GM19452 (cell line): ENCODE measurements at regions not wholly inside any gene's neighbourhood (a gene's known extent, or its start where the extent isn't known, plus 50 kb on each side); places are given as distances from the start of the nearest gene placed in this dataset.
A peak's percentile ranks its signal among the peaks of the same experiment; 100 is the strongest.

Experiments used
- ATAC-seq: cut with Tn5 transposase; IDR thresholded peaks from one replicate; pipeline ENCODE4 v1.9.1; 2021; ENCODE audit not compliant: unreplicated experiment

DNA sequence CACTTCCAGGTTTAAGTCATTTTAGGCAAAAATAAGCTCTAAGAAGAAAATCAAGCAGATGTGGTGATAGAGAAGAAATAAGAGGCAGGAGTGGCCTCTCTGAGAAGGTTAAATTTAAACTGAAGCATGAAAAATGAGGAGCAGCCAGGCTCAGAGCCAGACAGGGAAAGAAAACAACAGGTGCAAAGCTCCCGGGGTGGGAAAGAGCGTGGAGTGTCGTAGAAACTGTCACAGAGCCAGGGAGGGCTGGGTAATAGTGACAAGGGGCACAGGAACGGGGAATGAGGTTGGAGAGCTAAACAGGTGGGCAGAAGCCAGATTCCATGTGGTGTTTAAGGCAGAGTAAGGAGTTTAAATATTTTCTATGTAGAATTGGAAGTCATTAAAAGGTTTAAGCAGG, 132.1 kb upstream of the BLID start:
- no peak for ATAC-seq

GRCh38 chr11:122246874-122247273, 130.9 kb upstream of the BLID start:
- ATAC-seq = no peak

- no peak for ATAC-seq
Observed at GRCh38 chr11:122242731-122243130, 126.7 kb upstream of the BLID start.

DNA sequence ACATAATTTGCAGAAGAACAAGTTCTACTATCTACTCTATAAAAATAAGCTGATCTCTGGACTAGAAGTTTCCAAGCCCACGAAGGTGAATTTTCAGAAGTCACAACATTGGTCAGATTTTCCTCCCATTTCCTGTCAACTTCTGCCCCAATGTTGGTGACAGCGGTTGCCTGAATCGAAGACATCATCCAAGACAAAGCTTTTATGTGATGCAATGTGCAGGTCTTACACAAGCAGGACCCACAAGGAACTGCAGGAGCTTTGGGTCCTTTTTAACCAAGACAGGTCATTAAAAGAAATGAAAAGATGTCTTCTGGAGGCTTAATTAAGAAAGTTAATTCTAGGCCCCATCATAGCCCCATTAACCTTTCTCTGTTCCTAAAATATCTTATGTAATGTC, 125.6 kb upstream of the BLID start:
- ATAC-seq = no peak

DNA sequence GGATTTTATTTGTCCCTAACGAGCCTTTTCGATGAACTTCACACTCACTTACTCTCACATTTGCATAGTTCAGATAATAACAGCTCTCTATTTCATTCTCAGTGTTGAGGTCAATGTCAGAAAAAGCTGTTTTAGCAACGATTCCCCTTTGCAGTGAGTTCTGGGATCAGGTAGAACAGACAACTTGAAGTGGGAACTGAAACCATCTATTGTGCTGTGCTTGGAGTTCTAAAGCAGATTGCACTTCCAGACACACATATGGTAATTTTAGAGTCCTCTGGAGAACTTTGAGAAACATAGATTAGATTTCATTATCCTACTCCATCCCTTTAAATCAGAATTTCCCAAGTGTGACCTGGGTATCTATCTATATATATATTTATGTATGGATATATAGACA, 124.6 kb upstream of the BLID start:
- no peak for ATAC-seq

DNA sequence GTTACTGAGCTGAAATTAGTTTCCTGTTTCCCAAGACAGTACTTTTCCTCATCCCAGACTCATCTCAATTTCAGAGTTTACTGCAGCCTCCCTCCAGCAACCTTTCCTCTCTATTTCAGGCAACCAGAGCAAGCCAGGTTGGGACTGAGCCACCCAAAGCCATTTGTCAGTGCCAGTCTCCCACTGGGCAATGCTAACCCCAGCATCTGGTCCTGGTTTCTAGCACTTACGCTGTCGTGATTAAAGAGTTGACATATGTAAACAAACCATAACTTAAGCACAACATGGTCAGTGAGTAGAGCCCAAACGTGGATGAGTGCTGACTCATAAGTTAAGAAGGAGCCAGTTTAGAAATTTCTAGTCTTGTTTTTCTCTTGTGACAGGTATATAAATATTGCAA, 119.6 kb upstream of the BLID start:
- no peak for ATAC-seq

GRCh38 chr11:122234780-122235179, 118.8 kb upstream of the BLID start:
- ATAC-seq = no peak

GRCh38 chr11:122234257-122234656, 118.2 kb upstream of the BLID start:
- no peak for ATAC-seq

GRCh38 chr11:122232985-122233384, 117.0 kb upstream of the BLID start:
- no peak for ATAC-seq

- ATAC-seq = no peak
Observed at GRCh38 chr11:122230385-122230755, 114.4 kb upstream of the BLID start.

- no peak for ATAC-seq
Observed at GRCh38 chr11:122229481-122230384, 113.7 kb upstream of the BLID start.

DNA sequence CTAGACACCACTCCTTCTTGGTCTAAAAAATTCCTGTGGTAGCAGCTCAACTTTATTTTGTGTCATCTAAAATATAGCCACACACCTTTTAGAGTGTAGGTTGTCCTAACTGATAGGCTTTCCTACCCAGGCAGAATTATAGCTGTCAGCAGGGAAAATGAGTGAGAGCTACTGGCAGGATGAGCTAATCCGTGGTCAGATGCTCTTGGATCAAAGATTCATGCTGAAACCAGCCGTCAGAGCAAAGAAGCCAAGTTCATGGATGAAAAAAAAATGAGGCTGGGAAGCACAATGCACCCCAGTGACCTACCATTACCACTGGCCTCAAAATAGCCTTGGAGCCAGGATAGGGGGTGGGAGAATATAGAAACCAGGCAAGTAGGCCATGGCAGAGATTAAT, 113.1 kb upstream of the BLID start:
- no peak for ATAC-seq

DNA sequence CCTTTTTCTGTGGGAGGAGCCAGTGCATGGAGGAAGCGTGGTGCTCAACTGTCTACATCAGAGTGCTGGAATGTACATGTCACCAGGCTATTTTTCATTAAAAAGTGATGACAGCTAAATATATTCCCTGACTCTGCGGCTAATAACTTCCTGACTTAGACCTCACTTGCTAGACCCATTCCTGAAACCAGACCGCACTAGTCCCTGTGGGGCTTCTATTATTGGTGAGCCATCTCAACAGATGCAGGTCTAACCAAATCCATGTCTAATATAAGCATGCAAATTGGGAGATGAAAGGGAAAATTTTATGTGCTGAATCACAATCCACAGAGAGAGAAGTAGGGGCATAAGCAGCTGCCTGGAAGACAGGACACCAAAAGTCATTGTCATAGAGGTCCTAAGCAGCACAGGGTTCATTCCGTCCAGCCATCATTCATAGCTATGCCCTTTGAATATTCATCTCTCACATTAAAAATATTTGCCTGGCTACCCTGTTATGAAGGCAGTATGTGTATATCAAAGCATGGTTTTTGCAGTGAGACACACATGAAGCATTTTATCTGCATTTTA, 110.9 kb upstream of the BLID start:
- ATAC-seq = no peak

- ATAC-seq = no peak
Observed at GRCh38 chr11:122224867-122225266, 108.9 kb upstream of the BLID start.

GRCh38 chr11:122220321-122220720, 104.3 kb upstream of the BLID start:
- ATAC-seq = no peak

- no peak for ATAC-seq
Observed at GRCh38 chr11:122219791-122220190, 103.8 kb upstream of the BLID start.

DNA sequence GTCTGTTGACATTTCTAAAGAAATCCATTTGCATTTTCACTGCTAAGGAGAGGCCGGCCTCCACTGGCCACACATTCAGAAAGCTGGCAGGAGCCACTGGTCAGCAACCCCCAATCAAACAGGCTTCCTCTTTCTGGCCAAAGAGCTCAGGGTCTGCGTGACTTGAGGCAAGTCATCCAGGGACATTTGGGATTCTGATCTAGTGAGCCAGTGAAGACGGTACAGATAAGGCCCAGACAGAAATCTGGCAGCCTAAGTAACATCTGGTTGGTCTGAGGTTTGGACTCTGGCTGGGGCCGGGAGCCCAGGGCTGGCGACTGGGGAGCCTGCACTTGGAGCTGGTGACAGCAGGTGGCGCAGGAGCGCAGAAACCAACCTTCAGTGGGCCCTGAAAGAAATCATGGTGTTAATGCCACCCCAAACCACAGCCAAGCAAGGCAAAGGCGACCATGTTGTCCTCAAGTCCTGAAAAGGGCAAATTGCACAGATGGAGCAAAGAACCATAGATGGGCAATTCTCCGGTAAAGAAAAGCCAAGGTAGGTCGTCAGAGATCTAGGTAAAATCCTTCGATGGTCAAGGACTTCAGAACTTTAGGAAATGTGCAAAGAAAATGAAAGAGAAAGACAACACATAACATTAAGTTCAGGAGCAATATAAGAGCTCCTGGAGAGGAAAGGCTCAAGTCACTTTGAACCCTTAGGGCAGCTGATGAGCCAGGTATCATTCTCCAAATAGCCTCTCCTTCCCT, 99.4 kb upstream of the BLID start:
- ATAC-seq = peak; percentile 92

- ATAC-seq = no peak
Observed at GRCh38 chr11:122214567-122214966, 98.6 kb upstream of the BLID start.

GRCh38 chr11:122214080-122214479, 98.1 kb upstream of the BLID start:
- no peak for ATAC-seq

DNA sequence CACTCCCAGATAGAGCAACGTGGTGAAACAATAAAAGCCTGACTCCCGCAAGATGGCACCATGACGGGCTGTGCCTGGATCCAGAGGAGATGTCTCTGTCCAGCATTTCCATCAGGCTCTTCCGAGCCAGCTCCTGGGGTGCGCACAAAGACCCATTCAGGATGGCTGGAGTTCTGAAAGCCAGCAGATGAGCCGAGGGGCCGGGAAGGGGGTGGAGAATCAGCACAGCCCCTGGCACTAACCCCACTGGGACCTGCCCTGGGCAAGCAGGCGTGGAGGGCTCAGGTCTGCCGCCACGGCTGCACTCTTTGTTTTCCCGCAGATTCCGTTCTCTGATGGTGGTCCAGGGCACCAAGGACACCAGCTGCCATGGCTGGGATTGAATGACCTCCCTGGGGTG, 97.2 kb upstream of the BLID start:
- no peak for ATAC-seq

- ATAC-seq = no peak
Observed at GRCh38 chr11:122210367-122210997, 94.5 kb upstream of the BLID start.
